Ovary (tissue), 3 donors: ENCODE measurements at regions not wholly inside any gene's neighbourhood (a gene's known extent, or its start where the extent isn't known, plus 50 kb on each side); places are given as distances from the start of the nearest gene placed in this dataset.

Source experiments
- CTCF ChIP-seq, 3 donors: fragments of 450-650 bp in 2 of 3; fragments of 200-600 bp in 1 of 3; IDR thresholded peaks; one replicate each; pipeline versions ENCODE4 v1.5.1 to v1.8.0; 2016 to 2022; ENCODE audit warnings: antibody characterized with exemption in 3 of 3, mild to moderate bottlenecking in 1 of 3
- EP300 ChIP-seq: sonication (generic); formaldehyde crosslinking; IDR thresholded peaks from one replicate; pipeline ENCODE4 v1.6.1; 2017; ENCODE audit warnings: antibody characterized with exemption
- POLR2A ChIP-seq: fragments of 450-650 bp; IDR thresholded peaks from one replicate; pipeline ENCODE4 v1.6.1; 2017; ENCODE audit warnings: antibody characterized with exemption, mild to moderate bottlenecking, moderate library complexity
- donor health status: DM: no; HTN: no; CAD: no.

DNA sequence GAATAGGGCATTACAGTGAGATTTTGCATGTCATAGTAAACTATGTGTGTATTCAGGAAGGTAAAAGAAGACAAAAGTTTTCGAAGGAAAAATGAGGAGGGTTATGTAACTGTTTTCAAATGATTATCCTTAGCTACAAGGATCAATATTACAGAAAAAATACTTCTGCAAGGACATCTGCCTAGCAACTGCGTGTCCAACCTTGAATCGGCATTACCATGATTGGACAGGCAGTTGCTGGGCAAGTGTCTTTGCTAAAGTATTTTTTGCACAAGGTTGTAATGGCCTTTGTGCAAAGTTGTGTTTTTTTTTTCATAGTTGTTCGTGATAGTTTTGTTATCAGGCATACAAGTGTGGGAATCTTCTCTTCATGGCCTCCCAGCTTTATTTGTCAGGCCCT, 136.8 kb downstream of the FASLG start:
- TF ChIP-seq CTCF (IDR thresholded peaks at IDR 0.05): no peak
- TF ChIP-seq POLR2A: no peak
- TF ChIP-seq EP300: no peak
